ENCODE measurements at regions not wholly inside any gene's neighbourhood (a gene's known extent, or its start where the extent isn't known, plus 50 kb on each side); places are given as distances from the start of the nearest gene placed in this dataset.

DNA sequence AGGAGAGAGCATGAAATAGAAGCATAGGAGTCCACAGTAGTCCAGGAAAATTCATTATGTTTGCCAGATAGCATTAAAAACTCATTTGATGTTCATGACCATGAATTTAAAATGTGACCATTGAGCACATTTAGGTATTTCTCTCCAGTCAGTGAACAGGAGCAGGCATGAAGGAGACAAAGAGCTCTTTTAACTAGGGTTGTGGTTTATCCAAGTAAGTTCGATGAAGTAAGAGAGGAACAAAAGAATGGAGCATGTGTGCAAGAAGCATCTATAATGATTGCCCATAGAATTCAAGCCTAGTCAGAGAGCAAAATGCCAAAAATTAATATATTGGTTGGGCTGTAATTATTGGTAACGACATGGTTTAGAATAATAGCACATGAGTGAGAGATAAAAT is 342.1 kb upstream of the CCDC54 start:
- DNase-seq (ENCODE audit: low read depth in 1 of 2, low spot score in 1 of 2) = no peak
- Histone ChIP-seq H3K27me3 (ENCODE audit: insufficient read depth, poor library complexity, severe bottlenecking) (no peaks in the 10 kb centered on the region), H3K4me3 (replicated peaks; ENCODE audit: insufficient read depth, low read length) (no peak overlapping the region), H3K27ac (replicated peaks) (no peak overlapping the region)
- TF ChIP-seq POLR2AphosphoS5 (IDR thresholded peaks at IDR 0.05; ENCODE audit: low read depth) (no peak), GABPA (IDR thresholded peaks at IDR 0.05; ENCODE audit: low read depth) (no peak), SPI1 (IDR thresholded peaks at IDR 0.05; ENCODE audit: borderline replicate concordance, low read depth) (no peak), REST (IDR thresholded peaks at IDR 0.05; ENCODE audit: insufficient replicate concordance, low read depth) (no peak)
- TF ChIP-seq, protein P1, sequence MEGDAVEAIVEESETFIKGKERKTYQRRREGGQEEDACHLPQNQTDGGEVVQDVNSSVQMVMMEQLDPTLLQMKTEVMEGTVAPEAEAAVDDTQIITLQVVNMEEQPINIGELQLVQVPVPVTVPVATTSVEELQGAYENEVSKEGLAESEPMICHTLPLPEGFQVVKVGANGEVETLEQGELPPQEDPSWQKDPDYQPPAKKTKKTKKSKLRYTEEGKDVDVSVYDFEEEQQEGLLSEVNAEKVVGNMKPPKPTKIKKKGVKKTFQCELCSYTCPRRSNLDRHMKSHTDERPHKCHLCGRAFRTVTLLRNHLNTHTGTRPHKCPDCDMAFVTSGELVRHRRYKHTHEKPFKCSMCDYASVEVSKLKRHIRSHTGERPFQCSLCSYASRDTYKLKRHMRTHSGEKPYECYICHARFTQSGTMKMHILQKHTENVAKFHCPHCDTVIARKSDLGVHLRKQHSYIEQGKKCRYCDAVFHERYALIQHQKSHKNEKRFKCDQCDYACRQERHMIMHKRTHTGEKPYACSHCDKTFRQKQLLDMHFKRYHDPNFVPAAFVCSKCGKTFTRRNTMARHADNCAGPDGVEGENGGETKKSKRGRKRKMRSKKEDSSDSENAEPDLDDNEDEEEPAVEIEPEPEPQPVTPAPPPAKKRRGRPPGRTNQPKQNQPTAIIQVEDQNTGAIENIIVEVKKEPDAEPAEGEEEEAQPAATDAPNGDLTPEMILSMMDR (IDR thresholded peaks at IDR 0.05; ENCODE audit: insufficient read depth, low read length) = no peak

DNA sequence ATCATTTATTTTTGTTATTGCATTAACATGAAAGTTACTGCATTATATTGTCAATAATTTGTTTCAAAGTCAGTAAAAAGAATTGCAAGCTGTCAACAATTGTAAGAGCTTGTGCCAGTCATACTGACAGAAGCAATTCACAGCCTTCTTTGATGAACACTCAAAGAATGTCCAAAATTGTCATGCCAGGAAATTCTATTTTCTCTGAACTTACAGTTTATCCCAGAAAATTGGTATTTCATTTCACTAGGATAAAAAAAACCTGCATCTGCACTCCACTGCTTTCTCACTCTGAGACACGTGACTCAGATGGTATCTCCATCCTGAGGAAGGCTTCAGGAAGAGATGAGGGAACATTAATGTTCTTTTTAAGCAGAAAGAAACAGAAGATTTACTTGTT is 332.6 kb upstream of the CCDC54 start:
- Histone ChIP-seq H3K4me3 (replicated peaks; ENCODE audit: insufficient read depth, low read length) (no peak overlapping the region), H3K27ac (replicated peaks) (no peak overlapping the region), H3K27me3 (ENCODE audit: insufficient read depth, poor library complexity, severe bottlenecking) (no peaks in the 10 kb centered on the region)
- TF ChIP-seq REST (IDR thresholded peaks at IDR 0.05; ENCODE audit: insufficient replicate concordance, low read depth) = no peak
- no peak for TF ChIP-seq POLR2AphosphoS5 (IDR thresholded peaks at IDR 0.05; ENCODE audit: low read depth)
- no peak for TF ChIP-seq SPI1 (IDR thresholded peaks at IDR 0.05; ENCODE audit: borderline replicate concordance, low read depth)
- TF ChIP-seq, protein P1 (IDR thresholded peaks at IDR 0.05; ENCODE audit: insufficient read depth, low read length) = no peak
- no peak for TF ChIP-seq GABPA (IDR thresholded peaks at IDR 0.05; ENCODE audit: low read depth)
- no peak for DNase-seq (ENCODE audit: low read depth in 1 of 2, low spot score in 1 of 2)

GRCh38 chr3:107045791-107046190 is 331.4 kb upstream of the CCDC54 start:
- Histone ChIP-seq H3K27ac (replicated peaks) (no peak overlapping the region), H3K27me3 (ENCODE audit: insufficient read depth, poor library complexity, severe bottlenecking) (no peaks in the 10 kb centered on the region), H3K4me3 (replicated peaks; ENCODE audit: insufficient read depth, low read length) (no peak overlapping the region)
- TF ChIP-seq POLR2AphosphoS5 (IDR thresholded peaks at IDR 0.05; ENCODE audit: low read depth) (no peak), REST (IDR thresholded peaks at IDR 0.05; ENCODE audit: insufficient replicate concordance, low read depth) (no peak), SPI1 (IDR thresholded peaks at IDR 0.05; ENCODE audit: borderline replicate concordance, low read depth) (no peak), GABPA (IDR thresholded peaks at IDR 0.05; ENCODE audit: low read depth) (no peak)
- TF ChIP-seq, protein P1 (IDR thresholded peaks at IDR 0.05; ENCODE audit: insufficient read depth, low read length) = no peak
- DNase-seq (ENCODE audit: low read depth in 1 of 2, low spot score in 1 of 2) = no peak

Data from HL-60 (cell line).